Parathyroid adenoma (tissue), 2 donors: ENCODE measurements at regions not wholly inside any gene's neighbourhood (a gene's known extent, or its start where the extent isn't known, plus 50 kb on each side); places are given as distances from the start of the nearest gene placed in this dataset.

Experiments used
- H2AFZ ChIP-seq: fragments of 300-600 bp; sonication (generic); one replicate; pipeline ENCODE4 v1.7.0; 2017; ENCODE audit warnings: antibody characterized with exemption, mild to moderate bottlenecking
- H3K27ac ChIP-seq: fragments of 300-600 bp; sonication (generic); one replicate; pipeline ENCODE4 v1.7.0; 2017
- H3K27me3 ChIP-seq: fragments of 300-600 bp; sonication (generic); one replicate; pipeline ENCODE4 v1.7.0; 2017; ENCODE audit warnings: low read length; ENCODE audit not compliant: control insufficient read depth, insufficient read depth
- H3K36me3 ChIP-seq: fragments of 300-600 bp; sonication (generic); one replicate; pipeline ENCODE4 v1.7.0; 2017; ENCODE audit warnings: low read length; ENCODE audit not compliant: control insufficient read depth, insufficient read depth
- H3K4me1 ChIP-seq: fragments of 300-600 bp; sonication (generic); one replicate; pipeline ENCODE4 v1.7.0; 2017; ENCODE audit warnings: control low read depth
- H3K4me2 ChIP-seq: fragments of 300-600 bp; sonication (generic); one replicate; pipeline ENCODE4 v1.7.0; 2017; ENCODE audit warnings: low read length
- H3K4me3 ChIP-seq: fragments of 300-600 bp; sonication (generic); one replicate; pipeline ENCODE4 v1.7.0; 2017; ENCODE audit warnings: low read depth, low read length
- H3K79me2 ChIP-seq: fragments of 300-600 bp; sonication (generic); one replicate; pipeline ENCODE4 v1.7.0; 2017; ENCODE audit warnings: control low read depth
- H3K9ac ChIP-seq: fragments of 300-600 bp; sonication (generic); one replicate; pipeline ENCODE4 v1.7.0; 2017; ENCODE audit warnings: mild to moderate bottlenecking
- H3K9me3 ChIP-seq: fragments of 300-600 bp; sonication (generic); one replicate; pipeline ENCODE4 v1.7.0; 2017; ENCODE audit warnings: low read length; ENCODE audit not compliant: control insufficient read depth
- TF ChIP-seq, protein P1 (sequence below): fragments of 300-600 bp; sonication (generic); IDR thresholded peaks from one replicate; pipeline ENCODE4 v1.7.0; 2017; ENCODE audit warnings: antibody characterized with exemption, mild to moderate bottlenecking
- donor health status: primary hyperparathyroidism.

GRCh38 chr10:21311426-21311825 is 214.1 kb downstream of the SKIDA1 start:
- Histone ChIP-seq H3K27ac (no peak overlapping the region), H3K36me3 (no peaks in the 10 kb centered on the region), H3K4me3 (no peak overlapping the region), H3K4me1 (peaks cover 52% of the 10 kb centered on the region), H3K79me2 (no peaks in the 10 kb centered on the region), H3K9me3 (no peaks in the 10 kb centered on the region), H3K27me3 (no peaks in the 10 kb centered on the region), H2AFZ (no peak overlapping the region), H3K9ac (no peak overlapping the region), H3K4me2 (no peak overlapping the region)
- TF ChIP-seq, protein P1, sequence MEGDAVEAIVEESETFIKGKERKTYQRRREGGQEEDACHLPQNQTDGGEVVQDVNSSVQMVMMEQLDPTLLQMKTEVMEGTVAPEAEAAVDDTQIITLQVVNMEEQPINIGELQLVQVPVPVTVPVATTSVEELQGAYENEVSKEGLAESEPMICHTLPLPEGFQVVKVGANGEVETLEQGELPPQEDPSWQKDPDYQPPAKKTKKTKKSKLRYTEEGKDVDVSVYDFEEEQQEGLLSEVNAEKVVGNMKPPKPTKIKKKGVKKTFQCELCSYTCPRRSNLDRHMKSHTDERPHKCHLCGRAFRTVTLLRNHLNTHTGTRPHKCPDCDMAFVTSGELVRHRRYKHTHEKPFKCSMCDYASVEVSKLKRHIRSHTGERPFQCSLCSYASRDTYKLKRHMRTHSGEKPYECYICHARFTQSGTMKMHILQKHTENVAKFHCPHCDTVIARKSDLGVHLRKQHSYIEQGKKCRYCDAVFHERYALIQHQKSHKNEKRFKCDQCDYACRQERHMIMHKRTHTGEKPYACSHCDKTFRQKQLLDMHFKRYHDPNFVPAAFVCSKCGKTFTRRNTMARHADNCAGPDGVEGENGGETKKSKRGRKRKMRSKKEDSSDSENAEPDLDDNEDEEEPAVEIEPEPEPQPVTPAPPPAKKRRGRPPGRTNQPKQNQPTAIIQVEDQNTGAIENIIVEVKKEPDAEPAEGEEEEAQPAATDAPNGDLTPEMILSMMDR: no peak

GRCh38 chr10:21309427-21309826 is 216.1 kb downstream of the SKIDA1 start:
- peak overlapping the region; percentile 26 for H3K4me3 ChIP-seq
- peak overlapping the region; percentile 77 for H3K27ac ChIP-seq
- TF ChIP-seq, protein P1: no peak
- H3K79me2 ChIP-seq: no peaks in the 10 kb centered on the region
- no peaks in the 10 kb centered on the region for H3K9me3 ChIP-seq
- peak overlapping the region; percentile 46 for H2AFZ ChIP-seq
- no peak overlapping the region for H3K9ac ChIP-seq
- H3K4me2 ChIP-seq: peak overlapping the region; percentile 55
- H3K4me1 ChIP-seq: peaks cover 39% of the 10 kb centered on the region
- no peaks in the 10 kb centered on the region for H3K27me3 ChIP-seq
- H3K36me3 ChIP-seq: no peaks in the 10 kb centered on the region

DNA sequence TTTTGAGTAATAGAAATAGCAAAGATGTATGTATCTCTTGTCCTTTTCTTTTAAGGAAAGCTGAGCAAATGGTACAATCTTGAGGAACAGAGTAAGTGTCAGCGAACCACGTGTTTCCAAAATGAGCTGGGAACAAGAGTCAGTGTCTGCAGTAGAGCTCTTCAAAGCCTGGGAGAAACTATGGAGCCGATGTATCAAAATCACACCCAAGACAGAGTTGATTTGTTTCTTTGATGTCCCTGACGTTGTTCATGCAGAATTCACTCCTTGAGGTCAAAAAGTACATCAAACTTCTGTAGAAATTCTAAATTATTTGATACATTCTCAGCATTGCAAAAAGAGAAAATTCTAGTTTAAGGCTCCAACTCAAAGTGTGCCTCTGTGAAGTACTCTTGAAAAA is 216.5 kb downstream of the SKIDA1 start:
- TF ChIP-seq, protein P1: no peak
- H3K4me1 ChIP-seq: peaks cover 34% of the 10 kb centered on the region
- H3K4me2 ChIP-seq: peak overlapping the region; percentile 55
- H3K79me2 ChIP-seq: no peaks in the 10 kb centered on the region
- no peaks in the 10 kb centered on the region for H3K36me3 ChIP-seq
- peak overlapping the region; percentile 26 for H3K4me3 ChIP-seq
- H3K9me3 ChIP-seq: no peaks in the 10 kb centered on the region
- H3K27ac ChIP-seq: peak overlapping the region; percentile 77
- no peak overlapping the region for H3K9ac ChIP-seq
- no peaks in the 10 kb centered on the region for H3K27me3 ChIP-seq
- H2AFZ ChIP-seq: no peak overlapping the region

GRCh38 chr10:21308018-21308417 is 217.5 kb downstream of the SKIDA1 start:
- no peaks in the 10 kb centered on the region for H3K36me3 ChIP-seq
- no peaks in the 10 kb centered on the region for H3K9me3 ChIP-seq
- no peak overlapping the region for H2AFZ ChIP-seq
- no peaks in the 10 kb centered on the region for H3K27me3 ChIP-seq
- no peaks in the 10 kb centered on the region for H3K79me2 ChIP-seq
- no peak overlapping the region for H3K4me2 ChIP-seq
- H3K4me1 ChIP-seq: peaks cover 28% of the 10 kb centered on the region
- no peak overlapping the region for H3K4me3 ChIP-seq
- peak overlapping the region; percentile 77 for H3K27ac ChIP-seq
- TF ChIP-seq, protein P1: no peak
- no peak overlapping the region for H3K9ac ChIP-seq

DNA sequence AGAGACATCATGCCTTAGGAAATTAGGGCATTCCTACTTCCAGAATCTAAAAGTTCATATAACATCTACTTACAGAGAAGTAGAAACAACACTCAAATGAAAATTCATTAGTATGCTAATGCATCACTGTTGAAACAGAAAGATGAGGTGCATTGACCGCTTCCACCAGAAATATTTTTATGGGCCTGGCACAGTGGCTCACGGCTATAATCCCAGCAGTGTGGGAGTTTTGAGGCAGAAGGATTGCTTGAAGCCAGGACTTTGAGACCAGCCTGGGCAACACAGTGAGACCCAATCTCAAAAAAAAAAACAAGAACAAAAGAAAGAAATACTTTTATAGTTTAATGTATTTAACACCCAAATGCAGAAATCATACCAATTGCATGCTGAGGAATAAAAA is 220.9 kb downstream of the SKIDA1 start:
- no peak overlapping the region for H3K27ac ChIP-seq
- no peaks in the 10 kb centered on the region for H3K27me3 ChIP-seq
- H3K4me2 ChIP-seq: no peak overlapping the region
- no peaks in the 10 kb centered on the region for H3K9me3 ChIP-seq
- no peak overlapping the region for H3K4me3 ChIP-seq
- H3K9ac ChIP-seq: no peak overlapping the region
- H2AFZ ChIP-seq: no peak overlapping the region
- peaks cover 21% of the 10 kb centered on the region for H3K4me1 ChIP-seq
- H3K36me3 ChIP-seq: no peaks in the 10 kb centered on the region
- H3K79me2 ChIP-seq: no peaks in the 10 kb centered on the region
- TF ChIP-seq, protein P1: no peak
